ENCODE measurements at regions not wholly inside any gene's neighbourhood (a gene's known extent, or its start where the extent isn't known, plus 50 kb on each side); places are given as distances from the start of the nearest gene placed in this dataset.

- TF ChIP-seq CTCF (IDR thresholded peaks at IDR 0.05) (no peak), POLR2A (IDR thresholded peaks at IDR 0.05) (no peak), EP300 (IDR thresholded peaks at IDR 0.05) (no peak)
These were observed 95.5 kb downstream of the RPS24 start for GRCh38 chr10:78129211-78129610.
